Neural cell (in vitro differentiated cells): ENCODE measurements at regions not wholly inside any gene's neighbourhood (a gene's known extent, or its start where the extent isn't known, plus 50 kb on each side); places are given as distances from the start of the nearest gene placed in this dataset.

Source experiments
- H2AFZ ChIP-seq: fragments of 200-600, 300-800 bp; sonication (generic), shearing (Covaris generic); 2 replicates; pipeline ENCODE4 v1.6.0; 2014; ENCODE audit warnings: low read depth, mild to moderate bottlenecking, antibody characterized with exemption, low read length, moderate library complexity
- H3F3A ChIP-seq: fragments of 200-600 bp; shearing (Covaris generic); 2 replicates; pipeline ENCODE4 v1.6.1; 2016; ENCODE audit warnings: mild to moderate bottlenecking, moderate library complexity, mixed read lengths, antibody characterized with exemption, low read length; ENCODE audit not compliant: insufficient read depth, poor library complexity, severe bottlenecking
- H3K27ac ChIP-seq: fragments of 200-600, 300-800 bp; sonication (generic), shearing (Covaris generic); 2 replicates; pipeline ENCODE4 v1.5.1; 2014; ENCODE audit warnings: mild to moderate bottlenecking, low read length, moderate library complexity
- H3K27me3 ChIP-seq: fragments of 300-800, 200-600 bp; sonication (generic), shearing (Covaris generic); 2 replicates; pipeline ENCODE4 v1.6.0; 2014; ENCODE audit warnings: mild to moderate bottlenecking, low read depth, low read length, moderate library complexity; ENCODE audit not compliant: insufficient read depth
- H3K36me3 ChIP-seq: fragments of 300-800, 200-600 bp; sonication (generic), shearing (Covaris generic); 2 replicates; pipeline ENCODE4 v1.5.1; 2014; ENCODE audit warnings: mild to moderate bottlenecking, antibody characterized with exemption, low read length, moderate library complexity; ENCODE audit not compliant: insufficient read depth
- H3K4me2 ChIP-seq: fragments of 300-800, 200-600 bp; sonication (generic), shearing (Covaris generic); 2 replicates; pipeline ENCODE4 v1.6.0; 2014; ENCODE audit warnings: mild to moderate bottlenecking, low read length
- H3K4me3 ChIP-seq: fragments of 300-800, 200-600 bp; sonication (generic), shearing (Covaris generic); 2 replicates; pipeline ENCODE4 v1.5.1; 2014; ENCODE audit warnings: mild to moderate bottlenecking, low read length, moderate library complexity
- H3K79me2 ChIP-seq: fragments of 200-600 bp; shearing (Covaris generic); replicated peaks from 2 replicates; pipeline ENCODE4 v1.6.0; 2014; ENCODE audit warnings: mild to moderate bottlenecking, low read length, moderate library complexity; ENCODE audit not compliant: insufficient read depth
- H3K9ac ChIP-seq: fragments of 300-800, 200-600 bp; sonication (generic), shearing (Covaris generic); 2 replicates; pipeline ENCODE4 v1.6.1; 2016; ENCODE audit warnings: mild to moderate bottlenecking, low read length, mixed read lengths
- H3K9me2 ChIP-seq: fragments of 200-600 bp; shearing (Covaris generic); 2 replicates; pipeline ENCODE4 v1.6.1; 2016; ENCODE audit warnings: mild to moderate bottlenecking, low read length, mixed read lengths; ENCODE audit not compliant: insufficient read depth
- H3K9me3 ChIP-seq: fragments of 200-600, 300-800 bp; sonication (generic), shearing (Covaris generic); 2 replicates; pipeline ENCODE4 v1.6.1; 2016; ENCODE audit warnings: mild to moderate bottlenecking, mixed run types, low read length, moderate library complexity, mixed read lengths
- H4K20me1 ChIP-seq: fragments of 200-600 bp; shearing (Covaris generic); 2 replicates; pipeline ENCODE4 v1.6.1; 2016; ENCODE audit warnings: mild to moderate bottlenecking, mixed run types; ENCODE audit not compliant: insufficient read depth
- EP300 ChIP-seq: fragments of 450-650 bp; conservative IDR thresholded peaks from 2 replicates; pipeline ENCODE4 v1.6.1; 2014; ENCODE audit warnings: antibody characterized with exemption, mild to moderate bottlenecking, moderate library complexity; ENCODE audit not compliant: poor library complexity, severe bottlenecking
- EZH2 ChIP-seq: fragments of 200-600, 300-800 bp; shearing (Covaris generic), sonication (generic); IDR thresholded peaks from 2 replicates; pipeline ENCODE4 v1.6.1; 2014; ENCODE audit warnings: antibody characterized with exemption, low read length, borderline replicate concordance, mild to moderate bottlenecking; ENCODE audit not compliant: insufficient read depth, poor library complexity, severe bottlenecking
- MXI1 ChIP-seq: fragments of 450-650 bp; conservative IDR thresholded peaks from 2 replicates; pipeline ENCODE4 v1.6.1; 2014; ENCODE audit warnings: antibody characterized with exemption, mild to moderate bottlenecking; ENCODE audit not compliant: poor library complexity, severe bottlenecking
- RAD21 ChIP-seq: fragments of 450-650 bp; conservative IDR thresholded peaks from 2 replicates; pipeline ENCODE4 v1.6.1; 2014; ENCODE audit warnings: antibody characterized with exemption, mild to moderate bottlenecking, moderate library complexity
- SMC3 ChIP-seq: fragments of 450-650 bp; conservative IDR thresholded peaks from 2 replicates; pipeline ENCODE4 v1.6.1; 2014; ENCODE audit warnings: antibody characterized with exemption, mild to moderate bottlenecking, moderate library complexity; ENCODE audit not compliant: poor library complexity
- TAF1 ChIP-seq: IDR thresholded peaks from 2 replicates; pipeline ENCODE4 v1.6.1; 2012; ENCODE audit warnings: low read depth
- TF ChIP-seq, protein P1 (sequence below): fragments of 450-650 bp; IDR thresholded peaks from 2 replicates; pipeline ENCODE4 v1.5.1; 2014; ENCODE audit warnings: antibody characterized with exemption, mild to moderate bottlenecking, moderate library complexity; ENCODE audit not compliant: poor library complexity, severe bottlenecking
- TF ChIP-seq, protein P2 (sequence below): IDR thresholded peaks from 2 replicates; pipeline ENCODE4 v1.6.1; 2012; ENCODE audit warnings: borderline replicate concordance

DNA sequence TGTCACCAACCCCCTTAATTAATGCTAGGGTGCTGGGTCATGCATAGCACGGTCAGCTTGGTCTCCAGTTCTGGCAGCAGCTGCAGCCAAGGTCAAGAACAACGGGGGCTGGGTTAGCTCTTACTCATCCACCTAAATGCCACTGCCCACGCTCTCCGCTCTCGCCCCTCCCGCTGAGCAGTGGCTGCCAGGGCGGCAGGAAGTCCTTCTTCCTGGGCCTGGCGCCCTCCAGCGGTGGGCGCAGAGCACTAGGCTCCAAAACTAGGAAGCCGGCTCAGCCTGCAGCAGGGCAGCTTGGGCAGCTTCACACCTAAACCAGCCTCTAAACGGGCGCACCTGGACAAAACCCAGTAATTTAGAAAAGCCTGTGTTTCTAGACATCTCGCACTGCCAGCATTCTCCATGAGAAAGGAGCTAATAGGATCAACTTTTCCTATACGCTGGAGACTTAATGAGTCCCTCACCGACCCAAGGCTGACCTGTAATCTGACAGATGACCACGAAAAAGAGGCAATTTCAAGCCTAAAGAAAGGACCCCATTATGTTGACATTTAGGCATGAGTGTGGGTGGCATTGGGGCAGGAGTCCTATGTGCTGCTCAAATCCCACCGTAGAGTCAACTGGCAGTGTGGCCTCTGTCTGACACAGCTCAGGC lies 78.4 kb upstream of the LRRN2 start:
- Histone ChIP-seq H3K27ac (no peak overlapping the region), H4K20me1 (no peaks in the 10 kb centered on the region), H2AFZ (no peak overlapping the region), H3K9me3 (no peaks in the 10 kb centered on the region), H3F3A (no peaks in the 10 kb centered on the region), H3K4me3 (no peak overlapping the region), H3K36me3 (no peaks in the 10 kb centered on the region), H3K9ac (no peak overlapping the region), H3K79me2 (no peaks in the 10 kb centered on the region), H3K9me2 (no peaks in the 10 kb centered on the region), H3K27me3 (no peaks in the 10 kb centered on the region), H3K4me2 (no peak overlapping the region)
- TF ChIP-seq SMC3 (peak; percentile 74), MXI1 (no peak), RAD21 (peak; percentile 71)
- TF ChIP-seq, protein P1, sequence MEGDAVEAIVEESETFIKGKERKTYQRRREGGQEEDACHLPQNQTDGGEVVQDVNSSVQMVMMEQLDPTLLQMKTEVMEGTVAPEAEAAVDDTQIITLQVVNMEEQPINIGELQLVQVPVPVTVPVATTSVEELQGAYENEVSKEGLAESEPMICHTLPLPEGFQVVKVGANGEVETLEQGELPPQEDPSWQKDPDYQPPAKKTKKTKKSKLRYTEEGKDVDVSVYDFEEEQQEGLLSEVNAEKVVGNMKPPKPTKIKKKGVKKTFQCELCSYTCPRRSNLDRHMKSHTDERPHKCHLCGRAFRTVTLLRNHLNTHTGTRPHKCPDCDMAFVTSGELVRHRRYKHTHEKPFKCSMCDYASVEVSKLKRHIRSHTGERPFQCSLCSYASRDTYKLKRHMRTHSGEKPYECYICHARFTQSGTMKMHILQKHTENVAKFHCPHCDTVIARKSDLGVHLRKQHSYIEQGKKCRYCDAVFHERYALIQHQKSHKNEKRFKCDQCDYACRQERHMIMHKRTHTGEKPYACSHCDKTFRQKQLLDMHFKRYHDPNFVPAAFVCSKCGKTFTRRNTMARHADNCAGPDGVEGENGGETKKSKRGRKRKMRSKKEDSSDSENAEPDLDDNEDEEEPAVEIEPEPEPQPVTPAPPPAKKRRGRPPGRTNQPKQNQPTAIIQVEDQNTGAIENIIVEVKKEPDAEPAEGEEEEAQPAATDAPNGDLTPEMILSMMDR, result peak; percentile 69

DNA sequence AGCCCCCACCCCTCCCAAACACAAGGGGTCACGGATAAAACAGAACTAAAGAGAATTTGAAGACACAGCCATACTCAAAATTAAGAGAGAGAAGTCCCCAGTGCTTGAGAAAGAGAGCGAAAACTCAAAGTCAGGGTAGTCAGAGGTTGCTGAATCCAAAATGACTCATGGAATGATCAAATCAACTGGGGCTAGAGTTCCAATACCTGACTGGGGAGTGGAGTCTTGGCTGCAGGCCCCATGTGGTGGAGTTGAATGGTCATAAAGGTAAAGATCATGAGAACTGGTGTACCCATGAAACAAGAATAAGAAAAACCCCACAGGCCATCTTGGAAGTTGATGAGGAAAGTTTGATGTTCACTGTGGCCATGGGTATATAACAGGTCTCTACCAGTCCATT lies 84.5 kb upstream of the LRRN2 start:
- Histone ChIP-seq H3F3A (no peaks in the 10 kb centered on the region), H3K9me2 (no peaks in the 10 kb centered on the region), H3K4me2 (no peak overlapping the region), H2AFZ (no peak overlapping the region), H4K20me1 (no peaks in the 10 kb centered on the region), H3K79me2 (no peaks in the 10 kb centered on the region), H3K9ac (no peak overlapping the region), H3K36me3 (no peaks in the 10 kb centered on the region), H3K27me3 (no peaks in the 10 kb centered on the region), H3K4me3 (no peak overlapping the region), H3K9me3 (no peaks in the 10 kb centered on the region), H3K27ac (no peak overlapping the region)
- TF ChIP-seq EP300 (no peak), TAF1 (no peak)

DNA sequence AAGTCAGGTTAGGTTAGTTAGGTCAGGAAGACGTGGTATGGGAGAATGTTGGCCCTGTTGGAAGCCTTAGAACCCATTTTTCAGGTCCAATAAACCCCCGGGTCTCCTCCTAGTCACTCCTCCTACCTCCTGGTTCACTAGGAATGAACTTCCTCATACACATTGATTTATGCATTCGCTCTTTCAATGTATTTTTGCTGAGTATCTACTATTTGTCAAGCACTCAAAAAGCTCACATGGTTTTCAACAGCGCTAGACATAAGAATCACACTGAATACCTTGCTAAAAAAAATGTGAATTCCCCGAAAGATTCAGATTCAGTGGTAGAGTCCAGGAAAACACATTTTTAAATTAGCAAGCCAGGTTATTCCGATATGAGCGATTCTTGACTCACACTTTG lies 85.8 kb upstream of the LRRN2 start:
- Histone ChIP-seq H3K9ac (no peak overlapping the region), H2AFZ (no peak overlapping the region), H3K27ac (no peak overlapping the region), H3K9me2 (no peaks in the 10 kb centered on the region), H3K36me3 (no peaks in the 10 kb centered on the region), H3K27me3 (no peaks in the 10 kb centered on the region), H3F3A (no peaks in the 10 kb centered on the region), H3K4me3 (no peak overlapping the region), H3K9me3 (no peaks in the 10 kb centered on the region), H3K79me2 (no peaks in the 10 kb centered on the region), H3K4me2 (no peak overlapping the region), H4K20me1 (no peaks in the 10 kb centered on the region)
- TF ChIP-seq, protein P2, sequence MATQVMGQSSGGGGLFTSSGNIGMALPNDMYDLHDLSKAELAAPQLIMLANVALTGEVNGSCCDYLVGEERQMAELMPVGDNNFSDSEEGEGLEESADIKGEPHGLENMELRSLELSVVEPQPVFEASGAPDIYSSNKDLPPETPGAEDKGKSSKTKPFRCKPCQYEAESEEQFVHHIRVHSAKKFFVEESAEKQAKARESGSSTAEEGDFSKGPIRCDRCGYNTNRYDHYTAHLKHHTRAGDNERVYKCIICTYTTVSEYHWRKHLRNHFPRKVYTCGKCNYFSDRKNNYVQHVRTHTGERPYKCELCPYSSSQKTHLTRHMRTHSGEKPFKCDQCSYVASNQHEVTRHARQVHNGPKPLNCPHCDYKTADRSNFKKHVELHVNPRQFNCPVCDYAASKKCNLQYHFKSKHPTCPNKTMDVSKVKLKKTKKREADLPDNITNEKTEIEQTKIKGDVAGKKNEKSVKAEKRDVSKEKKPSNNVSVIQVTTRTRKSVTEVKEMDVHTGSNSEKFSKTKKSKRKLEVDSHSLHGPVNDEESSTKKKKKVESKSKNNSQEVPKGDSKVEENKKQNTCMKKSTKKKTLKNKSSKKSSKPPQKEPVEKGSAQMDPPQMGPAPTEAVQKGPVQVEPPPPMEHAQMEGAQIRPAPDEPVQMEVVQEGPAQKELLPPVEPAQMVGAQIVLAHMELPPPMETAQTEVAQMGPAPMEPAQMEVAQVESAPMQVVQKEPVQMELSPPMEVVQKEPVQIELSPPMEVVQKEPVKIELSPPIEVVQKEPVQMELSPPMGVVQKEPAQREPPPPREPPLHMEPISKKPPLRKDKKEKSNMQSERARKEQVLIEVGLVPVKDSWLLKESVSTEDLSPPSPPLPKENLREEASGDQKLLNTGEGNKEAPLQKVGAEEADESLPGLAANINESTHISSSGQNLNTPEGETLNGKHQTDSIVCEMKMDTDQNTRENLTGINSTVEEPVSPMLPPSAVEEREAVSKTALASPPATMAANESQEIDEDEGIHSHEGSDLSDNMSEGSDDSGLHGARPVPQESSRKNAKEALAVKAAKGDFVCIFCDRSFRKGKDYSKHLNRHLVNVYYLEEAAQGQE, result no peak
- TF ChIP-seq, protein P1, result no peak
- TF ChIP-seq EZH2 (no peak), MXI1 (no peak)
